ENCODE measurements at regions not wholly inside any gene's neighbourhood (a gene's known extent, or its start where the extent isn't known, plus 50 kb on each side); places are given as distances from the start of the nearest gene placed in this dataset.
"Not testable (repeated sequence)": the region's sequence is repeated elsewhere in the genome, so short reads cannot be mapped to it uniquely, and the experiment has no call there.

- DNase-seq (ENCODE audit: low read depth in 2 of 2) = no peak
Observed at GRCh38 chr21:32884062-32884461, 112.5 kb upstream of the PAXBP1 start.

GRCh38 chr21:32886339-32886738, 114.8 kb upstream of the PAXBP1 start:
- no peak for DNase-seq (ENCODE audit: low read depth in 2 of 2)

GRCh38 chr21:32887026-32887425, 115.5 kb upstream of the PAXBP1 start:
- no peak for DNase-seq (ENCODE audit: low read depth in 2 of 2)

- DNase-seq (ENCODE audit: low read depth in 2 of 2) = no peak
Observed at GRCh38 chr21:32888971-32889370, 117.4 kb upstream of the PAXBP1 start.

- DNase-seq (ENCODE audit: low read depth in 2 of 2) = no peak
Observed at GRCh38 chr21:32889596-32889995, 118.0 kb upstream of the PAXBP1 start.

- DNase-seq (ENCODE audit: low read depth in 2 of 2) = no peak
Observed at GRCh38 chr21:32894321-32894720, 122.8 kb upstream of the PAXBP1 start.

- DNase-seq (ENCODE audit: low read depth in 2 of 2) = no peak
Observed at GRCh38 chr21:32900814-32901213, 124.9 kb upstream of the OLIG2 start.

- DNase-seq (ENCODE audit: low read depth in 2 of 2) = no peak
Observed at GRCh38 chr21:32907521-32907920, 118.2 kb upstream of the OLIG2 start.

GRCh38 chr21:32908534-32908933, 117.2 kb upstream of the OLIG2 start:
- DNase-seq (ENCODE audit: low read depth in 2 of 2) = no peak

- no peak for DNase-seq (ENCODE audit: low read depth in 2 of 2)
Observed at GRCh38 chr21:32909393-32909792, 116.3 kb upstream of the OLIG2 start.

- no peak for DNase-seq (ENCODE audit: low read depth in 2 of 2)
Observed at GRCh38 chr21:32914424-32915039, 111.2 kb upstream of the OLIG2 start.

- DNase-seq (ENCODE audit: low read depth in 2 of 2) = no peak
Observed at GRCh38 chr21:32915099-32915498, 110.6 kb upstream of the OLIG2 start.

- no peak for DNase-seq (ENCODE audit: low read depth in 2 of 2)
Observed at GRCh38 chr21:32916088-32916487, 109.6 kb upstream of the OLIG2 start.

GRCh38 chr21:32916522-32917099, 109.1 kb upstream of the OLIG2 start:
- DNase-seq (ENCODE audit: low read depth in 2 of 2) = no peak

GRCh38 chr21:32917362-32918135, 108.2 kb upstream of the OLIG2 start:
- DNase-seq (ENCODE audit: low read depth in 2 of 2) = no peak

- no peak for DNase-seq (ENCODE audit: low read depth in 2 of 2)
Observed at GRCh38 chr21:32918478-32919120, 107.1 kb upstream of the OLIG2 start.

- no peak for DNase-seq (ENCODE audit: low read depth in 2 of 2)
Observed at GRCh38 chr21:32920474-32920873, 105.3 kb upstream of the OLIG2 start.

- DNase-seq (ENCODE audit: low read depth in 2 of 2) = peak in 1 of 2 donors; percentile 40
Observed at GRCh38 chr21:32921632-32922230, 104.0 kb upstream of the OLIG2 start.

GRCh38 chr21:32925098-32925497, 100.6 kb upstream of the OLIG2 start:
- DNase-seq (ENCODE audit: low read depth in 2 of 2) = no peak

- DNase-seq (ENCODE audit: low read depth in 2 of 2) = no peak
Observed at GRCh38 chr21:32929633-32930038, 96.1 kb upstream of the OLIG2 start.

GRCh38 chr21:32930673-32931072, 95.1 kb upstream of the OLIG2 start:
- DNase-seq (ENCODE audit: low read depth in 2 of 2) = no peak

GRCh38 chr21:32934068-32934467, 91.7 kb upstream of the OLIG2 start:
- not testable (repeated sequence) for DNase-seq (ENCODE audit: low read depth in 2 of 2)
